VCaP (cell line): ENCODE measurements at regions not wholly inside any gene's neighbourhood (a gene's known extent, or its start where the extent isn't known, plus 50 kb on each side); places are given as distances from the start of the nearest gene placed in this dataset.

Experiments
- H3K27ac ChIP-seq: fragments of 450-650 bp; 2 replicates; pipeline ENCODE4 v1.5.1; 2017
- TF ChIP-seq, protein P1 (sequence below): fragments of 450-650 bp; conservative IDR thresholded peaks from 2 replicates; pipeline ENCODE4 v1.5.1; 2017; ENCODE audit warnings: mild to moderate bottlenecking, moderate library complexity

DNA sequence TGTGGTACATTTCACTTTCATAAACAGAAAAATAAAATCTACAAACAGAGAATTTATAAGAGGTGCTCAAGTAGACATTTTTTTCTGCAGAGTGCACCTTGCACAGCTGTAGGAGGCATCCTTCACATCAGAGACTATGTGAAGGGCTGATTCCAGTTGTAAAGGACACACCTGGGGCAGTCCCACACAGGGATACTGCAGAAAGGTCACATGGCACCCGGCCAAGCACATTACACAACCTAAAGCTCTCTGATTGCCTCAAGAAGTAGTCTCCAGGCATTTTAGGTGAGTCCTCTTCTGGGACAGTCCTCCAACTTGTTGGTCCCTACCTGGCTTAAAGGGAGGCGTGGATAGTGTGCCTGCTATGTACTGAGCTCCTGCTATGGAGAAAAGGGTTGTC is 502.9 kb upstream of the NOX3 start:
- H3K27ac ChIP-seq: no peak overlapping the region
- TF ChIP-seq, protein P1, sequence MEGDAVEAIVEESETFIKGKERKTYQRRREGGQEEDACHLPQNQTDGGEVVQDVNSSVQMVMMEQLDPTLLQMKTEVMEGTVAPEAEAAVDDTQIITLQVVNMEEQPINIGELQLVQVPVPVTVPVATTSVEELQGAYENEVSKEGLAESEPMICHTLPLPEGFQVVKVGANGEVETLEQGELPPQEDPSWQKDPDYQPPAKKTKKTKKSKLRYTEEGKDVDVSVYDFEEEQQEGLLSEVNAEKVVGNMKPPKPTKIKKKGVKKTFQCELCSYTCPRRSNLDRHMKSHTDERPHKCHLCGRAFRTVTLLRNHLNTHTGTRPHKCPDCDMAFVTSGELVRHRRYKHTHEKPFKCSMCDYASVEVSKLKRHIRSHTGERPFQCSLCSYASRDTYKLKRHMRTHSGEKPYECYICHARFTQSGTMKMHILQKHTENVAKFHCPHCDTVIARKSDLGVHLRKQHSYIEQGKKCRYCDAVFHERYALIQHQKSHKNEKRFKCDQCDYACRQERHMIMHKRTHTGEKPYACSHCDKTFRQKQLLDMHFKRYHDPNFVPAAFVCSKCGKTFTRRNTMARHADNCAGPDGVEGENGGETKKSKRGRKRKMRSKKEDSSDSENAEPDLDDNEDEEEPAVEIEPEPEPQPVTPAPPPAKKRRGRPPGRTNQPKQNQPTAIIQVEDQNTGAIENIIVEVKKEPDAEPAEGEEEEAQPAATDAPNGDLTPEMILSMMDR: no peak

DNA sequence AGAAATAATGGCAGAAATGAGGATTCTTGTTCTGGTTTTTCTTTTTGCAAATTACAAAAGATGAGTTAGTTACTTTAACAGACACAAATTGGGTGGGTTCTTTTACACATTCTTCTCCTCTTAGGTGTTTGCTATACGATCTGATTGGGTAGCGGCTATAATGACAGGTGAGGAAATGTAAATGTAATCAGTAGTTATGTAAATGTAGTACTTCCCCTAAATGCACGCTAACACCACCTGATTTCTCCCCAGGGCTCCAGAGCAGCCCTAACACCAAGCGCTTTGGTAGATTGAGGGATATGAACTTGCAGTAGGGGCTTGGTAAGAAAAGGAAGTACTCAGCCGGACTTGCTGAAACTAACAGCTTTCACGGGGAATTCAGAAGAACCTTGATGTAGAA is 499.4 kb upstream of the NOX3 start:
- TF ChIP-seq, protein P1: no peak
- no peak overlapping the region for H3K27ac ChIP-seq

DNA sequence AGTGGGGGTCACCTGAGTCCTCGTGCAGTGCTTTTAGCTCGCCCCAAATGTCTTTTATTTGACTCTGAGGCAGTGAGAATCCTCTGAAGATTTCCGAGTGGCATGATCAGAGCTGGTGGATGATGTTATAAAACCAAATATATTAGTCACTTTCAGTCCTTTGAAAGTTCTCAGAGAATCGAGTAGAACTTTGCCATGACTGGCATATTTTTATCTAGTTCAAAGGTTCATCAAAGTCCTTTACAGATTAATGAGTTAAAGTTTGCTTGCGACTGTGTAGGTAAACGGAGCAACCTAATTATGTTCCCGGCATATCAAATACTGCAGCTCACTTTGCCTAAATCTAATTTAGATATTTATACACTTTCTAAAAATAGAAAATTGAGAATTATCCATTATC is 498.5 kb upstream of the NOX3 start:
- TF ChIP-seq, protein P1: no peak
- H3K27ac ChIP-seq: no peak overlapping the region

DNA sequence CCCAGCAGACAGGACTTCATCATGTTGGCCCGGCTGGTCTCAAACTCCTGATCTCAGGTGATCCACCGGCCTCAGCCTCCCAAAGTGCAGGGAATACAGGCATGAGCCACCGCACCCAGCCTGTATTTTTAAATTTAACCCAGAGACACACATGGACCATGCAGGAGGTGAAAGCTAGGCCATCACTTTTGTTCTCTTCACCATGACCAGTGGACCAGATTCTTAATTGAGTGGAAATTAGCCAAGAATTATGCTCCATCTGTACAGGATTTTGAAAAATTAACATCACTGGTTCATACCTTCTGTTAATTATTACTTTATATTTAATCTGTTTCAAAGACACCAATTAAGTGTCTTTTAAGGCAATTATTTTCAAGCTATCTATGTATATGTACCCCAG is 493.6 kb upstream of the NOX3 start:
- no peak overlapping the region for H3K27ac ChIP-seq
- TF ChIP-seq, protein P1: no peak

DNA sequence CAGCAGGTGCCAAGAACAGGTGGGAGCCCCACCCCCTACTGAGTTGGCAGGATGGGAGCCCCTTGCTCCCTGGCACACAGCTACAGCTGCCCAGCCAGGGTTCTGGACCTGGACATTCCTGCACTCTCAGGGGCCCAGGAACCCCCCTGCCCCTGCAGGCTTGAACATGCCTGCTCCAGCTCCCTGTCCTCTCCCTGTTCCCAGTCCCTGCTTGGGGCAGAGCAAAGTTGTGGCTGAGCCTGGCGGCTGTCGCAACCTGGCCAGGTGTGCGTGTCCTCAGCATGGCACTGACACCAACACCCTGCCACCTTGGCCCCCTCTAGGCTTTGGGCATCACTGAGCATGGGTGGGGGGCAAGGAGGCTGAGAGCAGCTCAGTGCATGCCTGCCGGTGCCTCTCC is 491.2 kb upstream of the NOX3 start:
- H3K27ac ChIP-seq: no peak overlapping the region
- TF ChIP-seq, protein P1: no peak

DNA sequence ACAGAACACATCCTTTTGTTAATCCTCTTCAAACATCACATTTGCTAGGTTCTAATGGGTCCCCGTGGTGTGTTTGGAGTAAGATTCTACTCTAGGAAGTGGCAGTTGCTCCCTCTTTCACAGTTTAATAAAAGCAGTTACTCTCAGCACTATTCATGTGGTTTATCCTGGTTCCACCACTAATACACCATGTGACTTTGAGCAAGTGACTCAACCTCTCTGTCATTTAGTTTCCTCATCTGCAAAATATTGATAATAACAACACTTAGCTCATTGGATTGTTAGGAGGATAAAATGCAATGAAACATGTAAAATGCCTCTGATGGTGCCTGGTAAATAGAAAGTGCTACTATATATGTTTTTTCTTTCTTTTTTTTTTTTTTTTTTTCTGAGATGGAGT is 488.0 kb upstream of the NOX3 start:
- TF ChIP-seq, protein P1: no peak
- H3K27ac ChIP-seq: no peak overlapping the region

DNA sequence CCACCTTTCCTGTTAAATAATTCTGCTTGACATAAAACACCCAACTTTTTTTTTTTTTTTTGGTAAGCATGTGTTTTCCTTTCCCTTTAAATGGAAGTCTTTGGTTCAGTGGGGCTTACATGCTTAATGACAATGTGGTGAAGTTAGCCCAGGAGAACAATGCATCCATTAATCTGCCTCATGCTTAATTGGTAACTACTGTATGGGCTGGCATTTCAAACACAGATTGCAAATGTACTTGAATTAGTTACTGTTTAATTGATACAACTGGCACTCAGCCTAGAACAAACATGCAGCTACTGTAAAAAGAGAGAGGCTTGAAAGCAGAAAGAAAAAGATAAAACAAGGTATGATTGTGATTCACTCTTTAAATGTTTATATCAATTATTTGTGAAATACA is 483.6 kb upstream of the NOX3 start:
- H3K27ac ChIP-seq: no peak overlapping the region
- TF ChIP-seq, protein P1: no peak

DNA sequence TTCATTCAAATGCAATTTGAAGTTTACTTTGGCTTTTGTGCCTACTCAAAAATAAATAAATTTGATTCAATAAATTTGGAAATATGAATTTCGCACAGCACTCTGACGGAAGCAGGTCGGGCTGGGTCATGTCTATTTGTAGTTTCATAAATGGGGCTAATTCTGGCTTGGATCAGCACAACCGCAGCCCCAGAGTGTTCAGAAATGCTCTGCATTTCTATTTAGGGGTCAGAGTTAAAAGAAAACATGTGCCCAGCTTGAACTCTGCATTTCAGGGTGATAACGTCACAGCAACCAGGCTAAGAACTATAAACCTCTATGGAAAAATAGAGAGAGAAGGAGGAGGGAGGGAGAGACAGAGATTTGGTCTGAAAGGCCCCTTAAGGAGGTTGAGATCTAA is 480.9 kb upstream of the NOX3 start:
- H3K27ac ChIP-seq: no peak overlapping the region
- TF ChIP-seq, protein P1: no peak
